Calu3 (cell line): ENCODE measurements at regions not wholly inside any gene's neighbourhood (a gene's known extent, or its start where the extent isn't known, plus 50 kb on each side); places are given as distances from the start of the nearest gene placed in this dataset.

Source experiments
- BruUV-seq: library from RNA; stranded (reverse); fragments of 400-500 nt; replicated peaks from 2 replicates; lab custom pipeline; 2021; lab: Mats Ljungman, UMichigan
- CTCF ChIA-PET: fragments of 300-600 bp; sonication (Branson Sonifier 250); formaldehyde crosslinking; loops from one replicate; lab custom pipeline; 2022; ENCODE audit warnings: antibody characterized with exemption; lab: Charles Lee
- DNase-seq: peaks from one replicate; pipeline ENCODE4 v3.0.0; 2022
- H3K27ac Mint-ChIP-seq: one replicate; pipeline ENCODE4 v1.8.0; 2022; ENCODE audit warnings: mixed read lengths; ENCODE audit not compliant: unreplicated experiment
- H3K27me3 Mint-ChIP-seq: one replicate; pipeline ENCODE4 v1.8.0; 2022; ENCODE audit warnings: mixed read lengths; ENCODE audit not compliant: unreplicated experiment
- H3K36me3 Mint-ChIP-seq: one replicate; pipeline ENCODE4 v1.8.0; 2022; ENCODE audit warnings: mild to moderate bottlenecking, moderate library complexity, mixed read lengths; ENCODE audit not compliant: insufficient read depth, unreplicated experiment
- H3K4me1 Mint-ChIP-seq: one replicate; pipeline ENCODE4 v1.8.0; 2022; ENCODE audit warnings: mild to moderate bottlenecking, low read depth, mixed read lengths; ENCODE audit not compliant: unreplicated experiment
- H3K4me3 Mint-ChIP-seq: one replicate; pipeline ENCODE4 v1.8.0; 2022; ENCODE audit warnings: mild to moderate bottlenecking, low read depth, moderate library complexity, mixed read lengths; ENCODE audit not compliant: unreplicated experiment
- H3K9me3 Mint-ChIP-seq: one replicate; pipeline ENCODE4 v1.8.0; 2022; ENCODE audit warnings: low read depth, mixed read lengths; ENCODE audit not compliant: unreplicated experiment
- intact Hi-C: fragments of 100-400 bp; cut with micrococcal nuclease; formaldehyde crosslinking; loops from one replicate; pipeline ENCODE4 v1.10.0; 2022; ENCODE audit not compliant: unreplicated experiment
- TF ChIP-seq, protein P1 (sequence below): fragments of 200-600 bp; IDR thresholded peaks from one replicate; pipeline ENCODE4 v1.8.0; 2022; ENCODE audit warnings: antibody characterized with exemption; ENCODE audit not compliant: unreplicated experiment

DNA sequence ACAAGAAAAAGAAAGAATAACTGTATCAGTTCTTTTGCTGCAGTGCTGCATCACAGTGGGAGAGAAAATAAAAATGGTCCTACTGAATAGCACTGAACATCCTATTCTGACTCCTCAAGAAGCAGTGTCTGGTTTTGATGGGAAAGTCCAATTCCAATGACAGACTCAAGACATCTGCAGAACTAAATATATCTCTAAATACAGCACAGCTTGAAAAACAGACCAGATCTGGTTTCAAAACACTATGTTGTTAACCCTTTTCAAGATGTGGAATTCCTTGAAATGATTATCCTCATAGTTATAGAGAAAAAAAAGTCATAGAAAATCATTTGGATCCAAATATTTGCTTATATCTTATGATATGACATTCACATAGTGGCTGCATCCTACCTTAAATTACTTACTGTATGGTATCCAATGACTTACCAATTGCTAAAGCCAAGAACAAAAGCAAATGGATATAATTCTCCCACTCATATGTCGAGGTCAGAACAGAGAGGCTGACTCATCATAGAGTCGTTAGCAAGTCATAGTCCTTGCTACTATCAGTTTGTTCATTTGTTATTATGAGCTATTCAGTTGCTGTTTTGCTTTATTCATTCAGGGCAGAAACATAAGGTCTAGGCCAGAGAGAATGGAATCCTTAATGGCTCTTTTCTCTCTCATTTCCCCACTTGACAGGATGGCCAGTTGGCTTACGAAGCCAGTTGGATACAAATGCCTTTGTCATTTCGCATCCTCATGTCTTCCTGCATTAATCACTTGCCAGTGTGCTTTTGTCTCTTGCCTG lies 62.5 kb upstream of the ACVR2A start:
- CTCF ChIA-PET: interaction anchor here (0.6 kb wide), 1 partner anchor 146 kb away, joined by 3 read pairs; no protein-coding TSS in a partner anchor
- Mint-ChIP-seq H3K27me3 (no peaks in the 10 kb centered on the region), H3K9me3 (no peaks in the 10 kb centered on the region), H3K4me1 (no peaks in the 10 kb centered on the region), H3K36me3 (no peaks in the 10 kb centered on the region), H3K27ac (no peak overlapping the region), H3K4me3 (no peak overlapping the region)
- intact Hi-C loops: no loop called here
- TF ChIP-seq, protein P1, sequence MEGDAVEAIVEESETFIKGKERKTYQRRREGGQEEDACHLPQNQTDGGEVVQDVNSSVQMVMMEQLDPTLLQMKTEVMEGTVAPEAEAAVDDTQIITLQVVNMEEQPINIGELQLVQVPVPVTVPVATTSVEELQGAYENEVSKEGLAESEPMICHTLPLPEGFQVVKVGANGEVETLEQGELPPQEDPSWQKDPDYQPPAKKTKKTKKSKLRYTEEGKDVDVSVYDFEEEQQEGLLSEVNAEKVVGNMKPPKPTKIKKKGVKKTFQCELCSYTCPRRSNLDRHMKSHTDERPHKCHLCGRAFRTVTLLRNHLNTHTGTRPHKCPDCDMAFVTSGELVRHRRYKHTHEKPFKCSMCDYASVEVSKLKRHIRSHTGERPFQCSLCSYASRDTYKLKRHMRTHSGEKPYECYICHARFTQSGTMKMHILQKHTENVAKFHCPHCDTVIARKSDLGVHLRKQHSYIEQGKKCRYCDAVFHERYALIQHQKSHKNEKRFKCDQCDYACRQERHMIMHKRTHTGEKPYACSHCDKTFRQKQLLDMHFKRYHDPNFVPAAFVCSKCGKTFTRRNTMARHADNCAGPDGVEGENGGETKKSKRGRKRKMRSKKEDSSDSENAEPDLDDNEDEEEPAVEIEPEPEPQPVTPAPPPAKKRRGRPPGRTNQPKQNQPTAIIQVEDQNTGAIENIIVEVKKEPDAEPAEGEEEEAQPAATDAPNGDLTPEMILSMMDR: no peak
- no TSS peak for BruUV-seq
- no peak for DNase-seq

DNA sequence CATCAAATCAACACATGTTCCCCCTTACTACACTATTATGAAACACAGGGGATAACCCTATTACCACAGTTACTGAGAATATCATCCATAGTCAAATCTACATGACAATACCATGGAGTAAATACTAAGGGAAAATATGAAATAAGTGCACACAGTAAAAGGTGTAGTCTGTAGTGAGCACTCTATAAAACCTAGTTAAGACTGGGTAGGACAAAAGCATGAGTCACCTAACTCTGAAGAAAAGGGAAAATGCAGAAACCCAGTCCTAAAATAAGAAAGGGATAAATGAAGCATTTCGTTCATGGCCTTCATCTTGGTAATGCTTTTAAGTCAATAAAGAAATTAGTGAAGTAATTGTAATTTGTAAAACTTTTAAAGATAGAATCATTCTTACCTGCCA lies 65.4 kb upstream of the ACVR2A start:
- no peak overlapping the region for H3K4me3 Mint-ChIP-seq
- no peaks in the 10 kb centered on the region for H3K27me3 Mint-ChIP-seq
- no peaks in the 10 kb centered on the region for H3K9me3 Mint-ChIP-seq
- DNase-seq: no peak
- no peaks in the 10 kb centered on the region for H3K36me3 Mint-ChIP-seq
- H3K4me1 Mint-ChIP-seq: no peaks in the 10 kb centered on the region
- no TSS peak for BruUV-seq
- intact Hi-C loops: no loop called here
- CTCF ChIA-PET: interaction anchor here (0.6 kb wide), 2 partner anchors 81 to 943 kb away, joined by 3 to 5 read pairs; no protein-coding TSS in a partner anchor
- no peak overlapping the region for H3K27ac Mint-ChIP-seq
- TF ChIP-seq, protein P1: no peak

DNA sequence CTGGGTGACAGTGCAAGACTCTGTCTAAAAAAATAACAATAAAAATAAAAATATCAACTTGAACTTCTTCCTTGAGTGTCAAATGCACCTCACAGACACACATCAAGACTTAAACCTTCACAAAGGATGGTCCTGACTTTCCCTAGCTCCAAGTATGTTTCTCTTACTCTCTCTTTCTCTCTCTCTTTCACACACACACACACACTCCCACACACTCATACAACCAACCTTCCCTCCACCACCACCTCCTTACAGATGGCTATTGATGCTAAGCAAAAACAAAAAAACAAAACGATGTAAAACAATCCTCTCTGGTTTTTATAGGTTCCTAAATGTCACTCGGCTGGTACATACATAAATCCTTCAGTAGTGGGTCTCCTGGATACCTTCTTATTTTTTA lies 67.4 kb upstream of the ACVR2A start:
- intact Hi-C loops: no loop called here
- H3K4me3 Mint-ChIP-seq: no peak overlapping the region
- CTCF ChIA-PET: no interaction called here
- H3K27ac Mint-ChIP-seq: no peak overlapping the region
- no peaks in the 10 kb centered on the region for H3K36me3 Mint-ChIP-seq
- peaks cover 9% of the 10 kb centered on the region for H3K4me1 Mint-ChIP-seq
- no peaks in the 10 kb centered on the region for H3K27me3 Mint-ChIP-seq
- TF ChIP-seq, protein P1: no peak
- DNase-seq: no peak
- H3K9me3 Mint-ChIP-seq: no peaks in the 10 kb centered on the region
- no TSS peak for BruUV-seq

DNA sequence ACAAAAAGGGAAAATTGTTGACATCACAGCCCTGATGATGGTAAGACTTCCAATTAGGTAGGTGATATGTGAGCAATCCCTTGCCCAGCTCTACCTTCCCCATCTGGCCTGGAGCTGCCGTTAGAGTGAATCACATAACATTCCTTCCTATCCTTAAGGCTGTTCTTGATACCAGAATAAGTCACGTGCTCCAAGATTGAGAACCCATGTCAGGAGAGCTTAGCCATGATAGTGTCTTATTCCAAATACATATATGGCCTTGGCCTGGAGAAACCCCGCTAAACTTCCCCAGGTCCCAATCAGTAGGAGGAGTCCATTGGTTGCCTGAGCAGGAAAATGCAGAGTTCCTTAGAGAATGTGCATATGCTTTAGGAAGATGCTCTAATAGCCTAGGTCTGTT lies 70.0 kb upstream of the ACVR2A start:
- intact Hi-C loops: no loop called here
- Mint-ChIP-seq H3K27me3 (no peaks in the 10 kb centered on the region), H3K9me3 (no peaks in the 10 kb centered on the region), H3K4me1 (peaks cover 9% of the 10 kb centered on the region), H3K36me3 (no peaks in the 10 kb centered on the region), H3K4me3 (no peak overlapping the region), H3K27ac (no peak overlapping the region)
- no TSS peak for BruUV-seq
- CTCF ChIA-PET: no interaction called here
- TF ChIP-seq, protein P1: no peak
- DNase-seq: no peak
